Limb (tissue), 2 donors: ENCODE measurements at regions not wholly inside any gene's neighbourhood (a gene's known extent, or its start where the extent isn't known, plus 50 kb on each side); places are given as distances from the start of the nearest gene placed in this dataset.

Experiments used
- DNase-seq, 2 donors: peaks; one replicate each; pipeline ENCODE4 v3.0.0-alpha.2; 2016; ENCODE audit errors: extremely low spot score in 2 of 2

DNA sequence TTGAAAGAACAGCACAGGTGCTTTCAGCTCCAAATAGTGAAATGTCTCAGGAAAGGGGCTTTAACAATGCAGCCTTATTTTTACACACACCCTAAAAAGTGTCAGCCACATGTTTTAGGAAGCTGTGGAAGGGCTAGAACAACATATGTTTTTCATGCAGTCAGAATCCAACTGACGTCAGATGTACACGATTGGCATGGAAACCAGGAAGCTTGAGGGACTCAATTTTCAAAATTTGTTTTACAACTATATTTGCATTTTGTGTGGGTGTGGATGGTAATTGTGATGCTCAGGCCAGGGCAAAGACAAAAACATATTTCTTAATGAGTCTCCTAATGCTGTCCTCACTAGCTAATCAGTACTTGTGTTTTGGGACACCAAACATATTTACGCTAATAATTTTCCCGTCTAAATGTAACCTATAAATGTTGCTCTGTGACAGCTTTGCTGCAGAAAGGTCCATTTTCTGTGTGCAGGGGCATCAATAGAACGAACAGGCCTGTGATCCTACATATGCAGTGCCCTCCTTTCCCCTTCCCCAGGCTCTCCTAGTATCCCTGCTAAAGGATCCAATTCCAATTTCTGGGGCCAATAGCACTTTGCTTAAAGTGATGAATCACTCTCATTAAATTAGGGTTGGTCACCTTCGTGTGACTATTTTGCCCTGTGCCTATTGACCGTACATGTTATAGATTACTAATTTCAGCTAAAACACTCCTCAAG is 434.0 kb upstream of the CDH5 start:
- DNase-seq, result peak in 1 of 2 donors; percentile 43

DNA sequence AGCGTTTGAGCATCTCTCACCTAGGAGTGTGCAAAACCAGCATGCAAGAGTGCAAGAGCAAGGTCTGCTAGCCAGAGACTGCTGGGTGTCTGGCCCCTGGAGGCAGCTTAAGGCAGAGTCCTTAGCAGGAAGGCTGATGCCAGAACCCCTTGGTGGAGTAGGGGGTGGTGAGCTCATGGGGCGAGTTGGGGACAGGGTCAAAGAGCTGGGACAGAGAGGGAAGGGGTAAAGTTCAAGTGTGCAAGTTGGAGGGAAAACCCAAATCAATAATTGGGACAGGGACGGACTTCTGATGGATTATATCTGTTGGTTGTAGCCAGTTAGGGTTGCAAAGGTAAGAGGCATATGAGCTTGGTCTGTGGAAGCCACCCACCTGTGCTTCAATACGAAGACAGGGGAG is 443.6 kb upstream of the CDH5 start:
- DNase-seq, result no peak

DNA sequence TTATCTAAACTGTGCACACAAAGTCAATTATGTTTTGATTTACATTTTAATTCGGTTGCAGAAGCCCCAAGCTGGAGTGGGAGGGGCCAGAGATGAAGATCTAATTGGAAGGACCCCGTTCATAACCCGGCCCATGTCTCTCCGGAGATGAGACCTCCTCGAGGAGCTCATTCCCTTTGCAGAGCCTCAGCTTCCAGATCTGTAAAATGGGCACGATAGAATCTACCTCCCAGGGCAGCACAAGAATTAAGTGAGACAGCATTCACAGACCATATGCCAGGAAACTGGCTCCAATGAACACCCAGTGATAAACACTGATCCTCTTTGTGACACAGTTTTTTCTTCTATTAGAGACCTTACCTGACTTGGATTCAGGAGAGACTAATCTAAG is 446.5 kb upstream of the CDH5 start:
- DNase-seq, result no peak

DNA sequence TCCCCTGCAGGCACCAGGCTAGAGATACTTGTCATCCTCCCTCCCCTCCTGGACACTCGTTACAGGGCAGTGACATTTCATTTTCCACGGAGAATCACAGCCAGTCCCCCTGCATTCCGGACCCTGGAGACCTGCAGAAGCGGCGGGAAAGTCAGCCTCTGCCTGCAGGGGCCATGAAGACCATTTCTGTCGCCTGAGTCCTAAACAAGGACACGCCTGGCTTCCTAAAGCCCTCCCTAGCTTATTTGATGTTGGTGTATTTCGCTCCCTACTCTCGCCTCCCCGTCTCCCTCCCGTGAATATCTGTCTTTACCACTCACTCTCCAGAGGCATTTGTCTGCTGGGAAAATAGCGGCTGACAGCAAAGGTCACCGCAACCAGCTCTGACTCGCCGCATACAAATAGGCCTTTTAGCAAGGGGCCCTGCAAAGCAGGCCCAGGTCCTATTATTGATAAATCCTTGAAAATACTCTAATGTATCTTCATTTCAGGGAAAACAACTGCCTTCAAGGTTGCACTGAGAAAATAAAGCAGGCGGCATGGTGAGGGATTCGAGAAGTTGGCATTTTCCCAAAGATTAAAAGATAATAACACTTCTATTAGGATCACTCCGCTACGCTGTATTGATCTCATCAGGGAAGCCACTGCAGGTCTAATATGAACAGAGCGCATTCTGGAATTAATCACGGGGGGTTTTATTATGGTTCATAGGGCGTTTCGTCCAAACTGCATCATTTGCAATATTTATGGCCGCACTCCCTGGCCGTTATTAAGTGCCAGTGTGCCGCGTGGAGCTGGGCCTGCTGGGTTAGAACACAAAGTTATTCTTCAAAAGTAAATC is 447.1 kb upstream of the CDH5 start:
- DNase-seq, result no peak

DNA sequence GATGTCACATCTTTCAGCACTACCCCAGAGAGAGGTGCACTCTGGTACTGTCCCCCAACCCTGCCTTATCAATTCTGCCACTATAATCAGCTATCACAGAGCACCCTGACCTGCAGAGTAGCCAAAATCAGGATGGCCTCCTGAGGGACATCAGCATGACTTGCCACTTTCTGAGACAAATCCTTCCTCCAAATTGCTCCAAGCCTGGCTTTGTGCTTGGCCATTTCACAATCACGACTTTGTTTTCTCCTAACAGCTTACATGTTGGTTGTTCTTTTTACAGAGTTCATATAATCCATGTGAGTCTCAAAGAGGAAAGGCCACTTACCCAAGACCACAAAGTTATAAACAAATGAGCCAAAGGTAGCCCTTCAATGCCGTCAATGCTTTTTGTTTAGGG is 449.0 kb upstream of the CDH5 start:
- no peak for DNase-seq

DNA sequence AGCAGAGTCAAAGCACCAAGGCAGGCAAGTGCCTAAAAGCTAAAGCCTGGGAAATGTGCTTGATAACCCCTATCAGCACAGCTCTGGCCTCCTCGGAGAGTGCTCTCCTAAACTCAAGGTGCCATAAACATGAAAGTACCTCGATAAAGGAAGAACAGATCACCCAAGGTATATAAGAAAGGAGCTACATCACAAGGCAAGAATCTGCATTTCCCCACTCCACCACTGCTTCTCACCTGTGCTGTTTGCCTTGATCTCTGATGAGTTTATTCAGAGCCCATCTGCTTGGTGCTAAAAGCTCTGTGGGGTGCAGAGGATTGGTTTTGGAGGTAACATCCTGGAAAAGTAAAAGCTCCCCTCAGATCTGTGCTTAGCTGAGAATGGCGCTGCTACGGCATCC is 449.5 kb upstream of the CDH5 start:
- DNase-seq, result no peak

DNA sequence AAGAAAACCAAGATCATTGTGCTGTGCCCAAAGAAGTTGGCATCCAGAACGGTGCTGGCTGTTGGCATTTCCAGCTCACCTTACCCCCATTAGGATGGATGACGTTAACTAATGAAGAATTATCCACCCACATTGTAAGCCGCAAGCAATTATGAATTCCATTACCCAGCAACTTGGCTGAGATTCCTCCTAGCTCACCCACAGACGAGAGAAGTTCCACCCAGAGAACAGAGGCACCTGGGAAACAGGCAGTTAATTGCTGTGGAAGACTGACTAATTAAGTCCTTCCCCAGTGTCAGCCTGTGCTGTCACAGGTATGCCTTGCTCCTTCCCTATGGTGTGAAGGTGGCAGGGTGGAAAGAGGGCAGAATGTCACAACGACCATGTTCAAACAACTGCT is 456.2 kb upstream of the CDH5 start:
- no peak for DNase-seq

DNA sequence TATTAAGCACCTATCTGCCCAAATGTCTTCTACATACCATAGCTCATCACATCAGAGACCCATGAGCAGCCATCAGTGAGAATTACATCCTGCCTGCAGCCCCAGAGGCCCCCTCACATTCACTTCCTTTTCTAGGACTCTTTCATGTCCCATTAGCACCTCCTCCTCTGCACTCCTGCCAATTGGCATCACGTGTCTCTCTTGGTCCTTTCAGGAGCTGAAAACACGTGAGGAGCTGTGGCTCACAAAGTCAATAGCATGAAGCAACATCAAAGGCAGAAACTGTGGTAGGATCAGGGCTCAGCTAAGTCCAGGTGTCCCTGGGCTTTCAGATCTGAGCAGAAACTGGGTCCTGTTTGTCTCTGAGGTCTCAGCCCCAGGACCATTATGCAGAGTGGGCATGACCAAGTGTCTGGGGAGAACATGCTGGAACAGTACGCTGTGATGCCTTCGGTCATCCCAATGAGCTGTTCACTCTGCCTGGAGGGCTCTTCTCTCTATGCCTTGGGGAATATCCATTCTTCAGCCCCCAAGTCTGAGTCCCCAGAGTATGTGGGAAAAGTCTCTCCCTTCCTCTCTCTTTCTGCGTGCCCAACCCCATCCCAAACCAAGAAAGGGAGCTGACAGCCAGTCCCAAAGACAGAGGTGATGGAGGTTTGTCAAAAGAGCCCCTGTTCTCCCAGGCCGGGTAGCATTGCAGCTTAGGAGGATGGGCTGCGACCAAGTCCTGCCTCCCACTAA is 457.0 kb upstream of the CDH5 start:
- DNase-seq, result no peak

DNA sequence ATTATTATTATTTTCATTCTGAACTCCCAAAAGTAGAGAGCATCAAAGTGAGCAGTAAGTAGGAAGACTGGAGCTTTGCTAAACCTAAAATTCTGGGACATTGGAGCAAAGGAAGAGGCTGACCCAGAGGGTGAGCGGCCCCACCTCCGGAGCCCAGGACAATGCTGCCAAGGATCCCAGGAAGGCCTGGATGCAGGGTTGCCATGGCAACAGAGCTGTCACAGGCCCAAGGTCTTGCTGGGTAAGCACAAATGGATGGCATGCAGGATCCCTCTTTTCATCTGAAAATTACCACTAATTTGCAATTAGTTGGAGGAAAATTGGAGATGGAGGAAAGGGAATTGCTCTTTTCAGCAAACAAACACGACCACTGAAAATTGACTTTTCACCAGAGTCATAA is 457.9 kb upstream of the CDH5 start:
- DNase-seq, result no peak

DNA sequence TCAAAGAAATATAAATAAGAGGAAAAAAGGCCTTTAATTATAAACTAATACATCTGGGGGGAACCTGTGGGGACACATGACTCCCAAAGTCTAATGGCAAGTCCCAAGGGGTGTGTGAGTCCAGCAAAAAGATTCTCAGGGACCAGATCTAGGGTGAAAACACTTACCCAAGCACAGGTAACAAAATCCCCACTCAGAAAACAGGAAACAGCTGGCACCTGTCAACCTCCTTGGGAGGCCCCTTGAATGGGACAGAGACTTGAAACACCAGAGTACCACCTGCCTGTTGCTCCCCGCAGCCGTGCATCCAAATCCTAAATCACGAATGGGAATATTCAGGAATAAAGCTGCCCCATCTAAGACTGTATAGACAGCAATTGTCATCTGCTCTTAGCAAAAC is 461.2 kb upstream of the CDH5 start:
- no peak for DNase-seq

DNA sequence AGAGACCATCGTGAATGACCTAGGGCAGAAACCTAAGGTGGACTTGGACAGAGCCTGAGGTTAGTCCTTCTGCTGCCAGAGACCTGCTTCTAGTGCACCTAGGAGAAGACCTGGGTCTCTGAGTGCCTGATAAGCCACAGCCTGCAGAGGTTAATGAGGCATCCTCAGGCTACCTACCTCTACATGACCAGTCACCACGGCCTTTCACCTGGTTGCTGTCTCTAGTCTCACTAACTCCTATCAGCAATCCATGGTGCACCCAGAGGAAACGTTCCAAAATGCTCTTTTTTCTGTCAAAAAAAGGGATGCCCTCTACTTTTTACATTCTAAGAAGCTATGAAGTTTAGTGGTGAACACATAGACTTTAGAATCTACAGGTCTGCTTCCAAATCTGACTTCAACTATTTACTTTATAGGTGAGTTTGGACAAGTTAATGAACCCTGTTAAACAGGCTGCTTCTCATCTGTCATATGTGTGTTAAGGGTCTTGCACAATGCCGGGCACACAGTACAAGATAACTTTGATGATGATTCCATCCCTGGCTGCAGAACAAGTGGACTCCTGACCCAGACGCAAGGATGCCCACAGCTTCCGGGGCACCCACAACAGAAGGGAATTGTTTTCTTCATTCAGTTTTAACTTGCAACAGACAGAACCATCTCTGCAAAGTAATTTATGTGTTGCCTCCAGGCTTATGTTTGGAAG is 469.9 kb upstream of the CDH5 start:
- DNase-seq, result no peak

DNA sequence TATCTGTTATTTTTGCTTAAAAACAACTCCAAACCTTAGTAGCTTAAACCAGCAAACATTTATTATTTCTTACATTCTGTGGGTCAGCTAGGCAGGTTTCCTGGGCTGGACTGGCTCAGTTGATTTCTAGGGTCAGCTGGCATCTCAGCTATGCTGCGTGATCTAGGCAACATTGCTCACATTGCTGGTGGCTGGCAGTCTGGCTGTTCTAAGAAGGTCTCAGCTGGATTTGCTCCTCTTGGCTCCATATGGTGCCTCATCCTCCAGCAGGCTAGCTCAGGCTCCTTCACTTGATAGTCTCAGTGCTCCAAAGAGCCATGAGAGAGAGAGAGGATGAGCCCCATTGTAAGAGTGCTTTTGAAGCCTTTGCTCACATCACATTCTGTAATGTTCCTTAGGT is 470.6 kb upstream of the CDH5 start:
- no peak for DNase-seq

DNA sequence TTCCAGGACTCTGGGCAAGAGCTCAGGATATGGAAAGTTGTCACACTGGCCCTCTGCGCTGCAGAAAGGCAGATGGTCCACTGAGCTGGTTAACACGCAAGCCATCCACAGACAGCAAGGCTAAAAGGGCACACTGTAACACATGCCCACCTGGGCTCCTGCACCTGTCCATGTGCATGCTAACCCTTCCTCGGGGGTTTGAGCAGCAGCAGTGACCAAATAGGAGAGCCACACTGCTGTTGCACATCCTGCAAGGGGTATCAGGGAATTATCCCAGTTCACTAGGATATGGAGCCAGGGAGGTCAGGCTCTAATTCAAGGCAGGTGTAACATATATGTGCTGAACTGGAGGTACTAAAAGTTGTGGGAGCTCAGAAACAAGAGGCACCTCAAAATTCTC is 471.0 kb upstream of the CDH5 start:
- DNase-seq, result no peak

DNA sequence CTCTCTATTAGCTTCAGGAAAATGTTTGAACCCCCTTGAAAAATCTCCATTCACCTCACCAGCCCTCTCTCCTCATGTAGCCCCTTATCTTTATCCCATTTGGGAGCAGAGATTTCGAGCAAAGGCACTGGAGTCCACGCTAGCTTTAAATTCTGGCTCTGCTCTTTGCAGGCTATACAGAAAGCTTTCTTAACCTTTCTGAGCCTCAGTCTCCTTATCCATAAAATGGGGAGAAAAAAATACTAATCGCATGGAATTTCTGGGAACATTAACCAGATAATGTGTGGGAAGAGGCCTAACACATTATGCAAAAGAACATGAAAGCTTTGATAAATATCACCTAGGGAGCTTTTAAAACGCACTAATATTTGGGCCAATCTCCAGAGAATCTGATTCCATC is 476.3 kb upstream of the CDH5 start:
- DNase-seq, result no peak

DNA sequence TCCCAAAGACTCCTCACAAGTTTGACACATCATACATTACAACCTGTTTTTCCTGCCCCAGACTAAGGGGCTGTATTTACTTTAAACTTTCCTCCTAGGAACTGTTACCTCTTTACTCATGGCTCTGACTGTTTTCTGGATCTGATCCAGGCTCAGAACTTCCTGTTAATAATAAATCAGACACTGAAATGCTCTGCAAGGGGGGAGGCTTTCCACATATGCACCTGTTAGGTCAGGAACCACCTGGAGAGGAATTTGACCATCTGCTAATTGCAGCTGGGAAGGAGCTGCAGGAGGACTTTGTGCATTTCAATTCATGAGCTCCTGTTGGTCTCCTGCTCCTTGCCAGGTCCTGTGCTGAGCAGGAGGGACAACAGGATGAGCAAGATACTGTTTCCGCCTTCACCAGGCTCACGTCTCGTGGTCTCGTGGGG is 476.9 kb upstream of the CDH5 start:
- DNase-seq, result peak in 1 of 2 donors; percentile 39

DNA sequence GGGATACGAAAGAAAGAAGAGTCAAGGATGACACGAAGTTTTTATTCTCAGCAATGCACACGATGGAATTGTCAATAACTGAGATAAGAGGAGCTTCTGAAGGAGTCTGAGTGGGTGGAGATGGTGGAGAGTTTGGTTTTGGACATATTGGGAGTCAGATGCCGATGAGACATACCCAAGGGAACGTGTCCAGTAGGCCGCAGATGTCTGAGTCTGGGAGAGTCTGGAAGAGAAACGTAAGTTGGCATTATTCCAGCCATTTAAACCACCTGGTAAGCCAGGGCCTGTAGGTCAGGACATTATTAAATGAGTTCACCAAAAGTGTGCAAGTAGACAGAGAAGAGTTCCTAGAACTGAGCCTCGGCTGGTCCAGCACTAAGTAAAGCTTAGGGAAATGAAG is 478.3 kb upstream of the CDH5 start:
- no peak for DNase-seq

DNA sequence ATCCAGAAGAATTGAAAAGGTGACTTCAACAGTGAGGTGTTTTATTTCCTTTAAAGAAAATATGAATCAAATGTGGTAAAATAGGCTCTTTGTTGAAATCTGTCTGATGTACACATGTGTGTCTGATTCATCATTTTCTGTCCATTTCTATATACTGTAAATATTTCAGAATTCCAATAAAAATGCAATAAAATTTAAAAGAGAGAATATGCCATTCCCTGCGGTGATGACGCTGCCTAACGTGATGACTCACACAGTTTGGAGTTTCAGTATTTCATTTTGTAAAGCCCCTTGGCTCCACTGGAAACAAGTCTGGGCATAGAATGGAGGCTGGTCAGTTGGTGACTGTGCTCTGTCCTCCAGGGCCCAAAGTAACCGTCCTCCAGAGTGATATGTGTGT is 482.5 kb upstream of the CDH5 start:
- DNase-seq, result no peak

DNA sequence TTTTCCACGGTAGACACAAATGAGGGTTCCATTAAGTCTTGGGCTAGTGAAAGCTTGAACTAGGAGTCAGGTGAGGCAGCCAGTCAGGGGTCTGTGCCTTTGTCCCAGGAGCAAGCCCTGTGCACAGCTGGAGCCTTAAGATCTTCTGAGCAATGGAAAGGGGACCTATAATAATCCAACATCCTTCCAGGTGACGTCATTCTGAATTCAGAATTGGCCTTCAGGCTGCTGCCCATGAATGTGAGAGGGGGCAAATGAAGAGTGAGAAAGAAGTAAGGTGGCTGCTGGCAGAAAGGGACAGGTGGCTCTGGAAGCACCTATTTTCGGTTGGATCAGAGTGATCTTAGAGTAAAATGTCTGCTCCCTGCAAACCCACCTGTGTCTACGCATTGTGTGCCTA is 488.1 kb upstream of the CDH5 start:
- no peak for DNase-seq

DNA sequence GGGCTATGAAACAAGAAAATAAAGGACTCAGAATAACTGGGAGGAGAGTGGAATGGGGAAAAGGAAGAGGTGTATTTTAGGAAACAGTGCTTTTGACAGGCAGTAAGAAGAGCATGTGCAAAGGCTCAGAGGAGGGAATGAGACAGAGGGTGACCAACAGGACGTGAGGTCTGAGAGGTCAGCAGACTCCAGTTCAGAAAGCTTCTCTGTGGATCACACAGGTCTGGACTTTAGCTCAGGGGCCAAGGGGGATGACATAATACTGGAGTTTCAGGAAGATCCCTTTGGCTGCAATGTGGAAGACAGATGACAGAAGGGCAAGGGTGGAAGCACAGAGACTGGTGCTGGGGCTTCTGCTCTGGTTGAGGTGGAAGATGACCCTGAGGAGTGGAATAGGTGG is 489.9 kb upstream of the CDH5 start:
- DNase-seq, result no peak

DNA sequence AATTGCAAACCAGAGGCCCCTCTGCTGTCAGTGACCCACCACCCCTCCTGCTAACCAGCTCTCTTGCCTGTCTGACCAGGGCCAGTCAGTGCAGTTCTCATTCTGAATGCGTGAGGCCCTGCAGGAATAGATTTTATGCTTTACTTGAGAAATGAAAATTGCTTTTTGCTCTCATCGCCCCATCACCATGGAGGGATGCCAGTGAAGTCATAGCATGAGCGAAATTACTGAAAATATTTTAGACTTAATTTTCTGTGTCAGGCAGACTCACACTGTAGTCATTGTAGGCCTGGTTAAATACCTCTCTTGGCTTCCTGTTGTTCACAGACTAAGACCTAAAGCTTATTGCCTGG is 490.5 kb upstream of the CDH5 start:
- peak; percentile 12 to 40 for DNase-seq

DNA sequence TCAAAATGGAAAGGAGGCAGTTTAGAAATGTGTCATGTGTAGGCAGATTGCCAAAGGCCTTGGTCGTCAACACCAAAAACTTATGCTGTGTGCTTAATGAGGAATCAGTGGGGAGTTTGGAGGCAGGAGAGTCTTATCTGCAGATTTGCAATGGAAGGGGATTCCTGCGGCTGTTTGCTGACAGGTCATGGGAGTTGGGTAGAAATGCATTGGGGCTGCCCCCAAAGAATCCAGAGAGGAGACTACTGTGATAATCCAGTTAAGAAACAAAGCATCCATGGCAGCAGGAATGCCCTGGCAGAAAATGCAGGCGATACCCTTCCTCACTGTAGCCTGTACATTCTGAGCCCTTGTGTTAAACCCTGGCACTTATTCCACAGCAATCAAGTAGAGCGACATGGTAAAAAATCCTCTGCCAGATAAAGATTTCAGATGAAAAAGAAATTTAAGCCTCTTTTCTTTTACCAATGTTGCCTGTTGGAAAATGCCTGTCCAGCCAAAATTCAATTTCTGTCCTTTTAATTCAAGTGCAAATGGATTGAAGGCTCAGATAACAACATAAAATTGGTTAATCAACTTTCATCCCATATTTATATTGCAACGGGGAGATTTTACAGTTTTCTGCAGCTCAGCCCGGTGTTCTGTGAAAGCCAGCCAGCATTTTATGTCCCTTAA is 491.0 kb upstream of the CDH5 start:
- DNase-seq, result no peak
